ENCODE measurements at regions not wholly inside any gene's neighbourhood (a gene's known extent, or its start where the extent isn't known, plus 50 kb on each side); places are given as distances from the start of the nearest gene placed in this dataset.

DNA sequence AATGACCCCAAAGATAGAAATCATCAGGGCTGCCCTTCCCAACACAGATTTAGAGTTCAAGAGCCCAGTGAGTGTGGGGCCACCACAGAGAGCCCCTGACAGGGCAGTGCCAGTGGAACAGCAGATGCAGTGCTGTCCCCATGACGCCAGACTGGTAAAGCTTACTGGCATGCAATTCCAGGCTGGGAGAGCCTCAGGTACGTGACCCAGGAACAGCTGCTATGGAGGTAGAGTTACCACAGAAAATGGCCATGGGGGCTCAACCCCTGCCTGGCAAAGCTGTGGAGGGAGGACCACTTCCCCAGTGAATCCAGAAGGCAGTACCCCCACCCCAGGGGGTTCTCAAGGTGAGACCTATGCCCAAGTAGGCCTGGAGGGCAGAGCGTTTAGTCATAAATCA, 228.5 kb downstream of the POLR1F start:
- Histone ChIP-seq H4K20me1 (ENCODE audit: insufficient read depth, low read length) (no peaks in the 10 kb centered on the region), H2AFZ (replicated peaks; ENCODE audit: low read length, poor library complexity) (no peak overlapping the region), H3K14ac (replicated peaks; ENCODE audit: low read depth, low read length) (no peak overlapping the region), H4K91ac (ENCODE audit: insufficient read depth, low read depth, low read length) (no peak overlapping the region), H3K4me3 (ENCODE audit: insufficient read depth, low read depth, low read length) (no peak overlapping the region), H3K9ac (ENCODE audit: low read depth, low read length) (no peak overlapping the region), H3K27ac (ENCODE audit: insufficient read depth, low read length) (no peak overlapping the region), H3K36me3 (ENCODE audit: control insufficient read depth, insufficient read depth, low read length) (no peaks in the 10 kb centered on the region), H3K4me1 (ENCODE audit: control insufficient read depth, insufficient read depth, low read length) (no peaks in the 10 kb centered on the region), H2BK120ac (ENCODE audit: low read depth, low read length) (no peak overlapping the region), H3K9me1 (ENCODE audit: insufficient read depth, low read length) (no peaks in the 10 kb centered on the region), H2BK15ac (ENCODE audit: low read depth, low read length) (no peak overlapping the region), H3K4ac (ENCODE audit: low read depth, low read length) (no peak overlapping the region), H4K5ac (ENCODE audit: low read depth, low read length) (no peak overlapping the region), H2BK20ac (ENCODE audit: low read depth, low read length) (no peak overlapping the region), H3K23ac (ENCODE audit: low read depth, low read length) (no peak overlapping the region), H4K8ac (ENCODE audit: low read depth in 2 of 2, low read length in 2 of 2) (no peak overlapping the region), H3K9me3 (ENCODE audit: control insufficient read depth, insufficient read depth, low read length) (no peaks in the 10 kb centered on the region), H3K79me1 (ENCODE audit: low read depth in 1 of 2, low read length in 2 of 2) (no peaks in the 10 kb centered on the region), H2BK5ac (ENCODE audit: low read depth, low read length, poor library complexity, severe bottlenecking) (no peak overlapping the region), H2AK9ac (replicated peaks; ENCODE audit: low read depth, low read length, poor library complexity) (no peak overlapping the region), H2AK5ac (ENCODE audit: low read depth, low read length) (no peak overlapping the region), H3K18ac (ENCODE audit: low read depth, low read length) (no peak overlapping the region), H3K56ac (ENCODE audit: extremely low read depth, insufficient read depth, low read length) (no peak overlapping the region), H3K27me3 (ENCODE audit: control insufficient read depth, insufficient read depth, low read length) (no peaks in the 10 kb centered on the region), H3K4me2 (ENCODE audit: low read depth, low read length) (no peak overlapping the region)
- in situ Hi-C loops (cut with MboI; ENCODE audit: low sequenced_read_pairs) (no loop called here), dilution Hi-C loops (cut with HindIII; ENCODE audit: low sequenced_read_pairs, unreplicated experiment) (no loop called here), intact Hi-C loops (cut with micrococcal nuclease) (no loop called here)
- CTCF ChIA-PET = interaction anchor here (0.6 kb wide), 1 partner anchor 587 kb away, joined by 4 read pairs; no protein-coding TSS in a partner anchor
- ATAC-seq (ENCODE audit: low read depth) = no peak
- no CpG with 5 or more reads among the region's 3 CpGs for WGBS, 2 experiments (ENCODE audit: extremely low coverage in 2 of 2, insufficient read length in 1 of 2)
- TF ChIP-seq CEBPB (IDR thresholded peaks at IDR 0.05; ENCODE audit: low read depth, low read length) (no peak), CHD1 (IDR thresholded peaks at IDR 0.05; ENCODE audit: low read depth, low read length) (no peak), FOS (IDR thresholded peaks at IDR 0.05; ENCODE audit: low read depth, low read length) (no peak), BHLHE40 (IDR thresholded peaks at IDR 0.05; ENCODE audit: low read depth, low read length) (no peak), MXI1 (IDR thresholded peaks at IDR 0.05; ENCODE audit: borderline replicate concordance, low read depth, low read length) (no peak), MAZ (IDR thresholded peaks at IDR 0.05; ENCODE audit: borderline replicate concordance, low read depth, low read length) (no peak), NFE2L2 (IDR thresholded peaks at IDR 0.05; ENCODE audit: low read depth, low read length) (no peak), RAD21 (IDR thresholded peaks at IDR 0.05; ENCODE audit: low read length) (no peak), SMC3 (IDR thresholded peaks at IDR 0.05; ENCODE audit: low read depth, low read length) (no peak), RCOR1 (IDR thresholded peaks at IDR 0.05; ENCODE audit: insufficient replicate concordance, low read length) (no peak), POLR2A (IDR thresholded peaks at IDR 0.05; ENCODE audit: low read depth, low read length) (no peak), RFX5 (IDR thresholded peaks at IDR 0.05; ENCODE audit: low read depth, low read length) (no peak), MAFK (IDR thresholded peaks at IDR 0.05; ENCODE audit: low read depth, low read length) (no peak)
- TF ChIP-seq, protein P1, sequence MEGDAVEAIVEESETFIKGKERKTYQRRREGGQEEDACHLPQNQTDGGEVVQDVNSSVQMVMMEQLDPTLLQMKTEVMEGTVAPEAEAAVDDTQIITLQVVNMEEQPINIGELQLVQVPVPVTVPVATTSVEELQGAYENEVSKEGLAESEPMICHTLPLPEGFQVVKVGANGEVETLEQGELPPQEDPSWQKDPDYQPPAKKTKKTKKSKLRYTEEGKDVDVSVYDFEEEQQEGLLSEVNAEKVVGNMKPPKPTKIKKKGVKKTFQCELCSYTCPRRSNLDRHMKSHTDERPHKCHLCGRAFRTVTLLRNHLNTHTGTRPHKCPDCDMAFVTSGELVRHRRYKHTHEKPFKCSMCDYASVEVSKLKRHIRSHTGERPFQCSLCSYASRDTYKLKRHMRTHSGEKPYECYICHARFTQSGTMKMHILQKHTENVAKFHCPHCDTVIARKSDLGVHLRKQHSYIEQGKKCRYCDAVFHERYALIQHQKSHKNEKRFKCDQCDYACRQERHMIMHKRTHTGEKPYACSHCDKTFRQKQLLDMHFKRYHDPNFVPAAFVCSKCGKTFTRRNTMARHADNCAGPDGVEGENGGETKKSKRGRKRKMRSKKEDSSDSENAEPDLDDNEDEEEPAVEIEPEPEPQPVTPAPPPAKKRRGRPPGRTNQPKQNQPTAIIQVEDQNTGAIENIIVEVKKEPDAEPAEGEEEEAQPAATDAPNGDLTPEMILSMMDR (conservative IDR thresholded peaks at IDR 0.05; ENCODE audit: low read depth, low read length) = no peak
- TF ChIP-seq, protein P2, sequence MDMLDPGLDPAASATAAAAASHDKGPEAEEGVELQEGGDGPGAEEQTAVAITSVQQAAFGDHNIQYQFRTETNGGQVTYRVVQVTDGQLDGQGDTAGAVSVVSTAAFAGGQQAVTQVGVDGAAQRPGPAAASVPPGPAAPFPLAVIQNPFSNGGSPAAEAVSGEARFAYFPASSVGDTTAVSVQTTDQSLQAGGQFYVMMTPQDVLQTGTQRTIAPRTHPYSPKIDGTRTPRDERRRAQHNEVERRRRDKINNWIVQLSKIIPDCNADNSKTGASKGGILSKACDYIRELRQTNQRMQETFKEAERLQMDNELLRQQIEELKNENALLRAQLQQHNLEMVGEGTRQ (IDR thresholded peaks at IDR 0.05; ENCODE audit: low read depth, low read length) = no peak
- TF ChIP-seq, protein P3, sequence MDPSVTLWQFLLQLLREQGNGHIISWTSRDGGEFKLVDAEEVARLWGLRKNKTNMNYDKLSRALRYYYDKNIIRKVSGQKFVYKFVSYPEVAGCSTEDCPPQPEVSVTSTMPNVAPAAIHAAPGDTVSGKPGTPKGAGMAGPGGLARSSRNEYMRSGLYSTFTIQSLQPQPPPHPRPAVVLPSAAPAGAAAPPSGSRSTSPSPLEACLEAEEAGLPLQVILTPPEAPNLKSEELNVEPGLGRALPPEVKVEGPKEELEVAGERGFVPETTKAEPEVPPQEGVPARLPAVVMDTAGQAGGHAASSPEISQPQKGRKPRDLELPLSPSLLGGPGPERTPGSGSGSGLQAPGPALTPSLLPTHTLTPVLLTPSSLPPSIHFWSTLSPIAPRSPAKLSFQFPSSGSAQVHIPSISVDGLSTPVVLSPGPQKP (IDR thresholded peaks at IDR 0.05; ENCODE audit: borderline replicate concordance, low read depth, low read length) = no peak
- POLR2A ChIA-PET (ENCODE audit: unreplicated experiment) = no interaction called here
- no TSS peak for BruUV-seq (replicated peaks)
- DNase-seq = no peak
